Calu3 (cell line): ENCODE measurements at regions not wholly inside any gene's neighbourhood (a gene's known extent, or its start where the extent isn't known, plus 50 kb on each side); places are given as distances from the start of the nearest gene placed in this dataset.

Experiments used
- BruUV-seq: library from RNA; stranded (reverse); fragments of 400-500 nt; replicated peaks from 2 replicates; lab custom pipeline; 2021; lab: Mats Ljungman, UMichigan
- CTCF ChIA-PET: fragments of 300-600 bp; sonication (Branson Sonifier 250); formaldehyde crosslinking; loops from one replicate; lab custom pipeline; 2022; ENCODE audit warnings: antibody characterized with exemption; lab: Charles Lee
- DNase-seq: peaks from one replicate; pipeline ENCODE4 v3.0.0; 2022
- H3K27ac Mint-ChIP-seq: one replicate; pipeline ENCODE4 v1.8.0; 2022; ENCODE audit warnings: mixed read lengths; ENCODE audit not compliant: unreplicated experiment
- H3K27me3 Mint-ChIP-seq: one replicate; pipeline ENCODE4 v1.8.0; 2022; ENCODE audit warnings: mixed read lengths; ENCODE audit not compliant: unreplicated experiment
- H3K36me3 Mint-ChIP-seq: one replicate; pipeline ENCODE4 v1.8.0; 2022; ENCODE audit warnings: mild to moderate bottlenecking, moderate library complexity, mixed read lengths; ENCODE audit not compliant: insufficient read depth, unreplicated experiment
- H3K4me1 Mint-ChIP-seq: one replicate; pipeline ENCODE4 v1.8.0; 2022; ENCODE audit warnings: mild to moderate bottlenecking, low read depth, mixed read lengths; ENCODE audit not compliant: unreplicated experiment
- H3K4me3 Mint-ChIP-seq: one replicate; pipeline ENCODE4 v1.8.0; 2022; ENCODE audit warnings: mild to moderate bottlenecking, low read depth, moderate library complexity, mixed read lengths; ENCODE audit not compliant: unreplicated experiment
- H3K9me3 Mint-ChIP-seq: one replicate; pipeline ENCODE4 v1.8.0; 2022; ENCODE audit warnings: low read depth, mixed read lengths; ENCODE audit not compliant: unreplicated experiment
- intact Hi-C: fragments of 100-400 bp; cut with micrococcal nuclease; formaldehyde crosslinking; loops from one replicate; pipeline ENCODE4 v1.10.0; 2022; ENCODE audit not compliant: unreplicated experiment
- TF ChIP-seq, protein P1 (sequence below): fragments of 200-600 bp; IDR thresholded peaks from one replicate; pipeline ENCODE4 v1.8.0; 2022; ENCODE audit warnings: antibody characterized with exemption; ENCODE audit not compliant: unreplicated experiment

DNA sequence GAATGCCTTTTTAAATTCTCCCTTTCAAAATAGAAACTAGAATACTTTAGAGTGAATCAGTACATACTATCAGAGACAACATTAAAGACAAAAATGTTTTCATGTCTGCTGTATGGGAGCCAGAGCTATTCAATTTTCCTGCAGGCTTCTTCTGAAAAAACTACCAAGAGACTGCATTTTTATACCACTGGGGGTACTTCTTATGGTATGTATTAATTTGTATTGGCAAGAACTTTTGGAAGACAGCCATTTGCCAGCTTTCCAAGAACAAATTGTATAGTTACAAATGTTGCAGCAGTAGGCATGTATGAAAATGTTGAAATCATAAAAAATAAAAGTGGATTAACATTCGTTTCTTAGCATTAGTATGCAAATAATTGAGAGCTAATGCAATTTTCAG, 1010.0 kb upstream of the CADM2 start:
- Mint-ChIP-seq H3K27ac (no peak overlapping the region), H3K27me3 (no peaks in the 10 kb centered on the region), H3K4me1 (peaks cover 9% of the 10 kb centered on the region), H3K9me3 (no peaks in the 10 kb centered on the region), H3K36me3 (no peaks in the 10 kb centered on the region), H3K4me3 (no peak overlapping the region)
- CTCF ChIA-PET: no interaction called here
- no TSS peak for BruUV-seq
- intact Hi-C loops: loop anchor here (5.0 kb wide), 1 partner anchor 184 kb away; no protein-coding TSS in a partner anchor
- DNase-seq: no peak
- TF ChIP-seq, protein P1, sequence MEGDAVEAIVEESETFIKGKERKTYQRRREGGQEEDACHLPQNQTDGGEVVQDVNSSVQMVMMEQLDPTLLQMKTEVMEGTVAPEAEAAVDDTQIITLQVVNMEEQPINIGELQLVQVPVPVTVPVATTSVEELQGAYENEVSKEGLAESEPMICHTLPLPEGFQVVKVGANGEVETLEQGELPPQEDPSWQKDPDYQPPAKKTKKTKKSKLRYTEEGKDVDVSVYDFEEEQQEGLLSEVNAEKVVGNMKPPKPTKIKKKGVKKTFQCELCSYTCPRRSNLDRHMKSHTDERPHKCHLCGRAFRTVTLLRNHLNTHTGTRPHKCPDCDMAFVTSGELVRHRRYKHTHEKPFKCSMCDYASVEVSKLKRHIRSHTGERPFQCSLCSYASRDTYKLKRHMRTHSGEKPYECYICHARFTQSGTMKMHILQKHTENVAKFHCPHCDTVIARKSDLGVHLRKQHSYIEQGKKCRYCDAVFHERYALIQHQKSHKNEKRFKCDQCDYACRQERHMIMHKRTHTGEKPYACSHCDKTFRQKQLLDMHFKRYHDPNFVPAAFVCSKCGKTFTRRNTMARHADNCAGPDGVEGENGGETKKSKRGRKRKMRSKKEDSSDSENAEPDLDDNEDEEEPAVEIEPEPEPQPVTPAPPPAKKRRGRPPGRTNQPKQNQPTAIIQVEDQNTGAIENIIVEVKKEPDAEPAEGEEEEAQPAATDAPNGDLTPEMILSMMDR: no peak

DNA sequence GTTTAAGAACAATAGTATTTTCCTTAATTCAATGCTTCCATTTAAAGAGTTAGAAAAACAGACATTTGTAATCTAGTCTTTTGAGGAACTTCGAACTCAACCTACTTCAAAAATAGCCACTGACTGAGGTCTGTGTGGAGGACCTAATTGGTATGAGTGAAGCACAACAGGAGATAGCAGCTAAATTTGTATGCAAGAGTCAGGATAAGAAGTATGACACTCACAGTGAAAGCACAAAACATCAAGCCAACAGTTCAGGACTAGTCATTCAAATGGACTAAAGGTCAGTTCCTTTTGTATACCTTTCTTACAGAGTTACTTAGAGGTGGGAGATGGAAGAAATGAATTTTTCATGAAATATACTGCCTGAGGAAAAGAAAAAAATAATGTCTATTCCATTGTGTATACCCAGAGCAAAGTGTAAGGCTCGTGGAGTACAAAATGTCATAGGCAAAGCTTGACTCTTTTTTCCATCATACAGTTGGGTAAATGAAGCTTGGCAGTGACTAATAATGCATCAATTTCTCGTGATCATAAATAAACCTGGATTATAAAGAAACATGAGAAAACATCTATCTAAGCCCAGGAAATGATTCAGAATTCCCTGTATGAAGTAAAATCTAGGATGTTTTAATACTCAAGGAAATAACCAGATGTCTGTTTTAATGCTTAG, 1005.2 kb upstream of the CADM2 start:
- H3K4me3 Mint-ChIP-seq: no peak overlapping the region
- CTCF ChIA-PET: no interaction called here
- H3K27ac Mint-ChIP-seq: no peak overlapping the region
- H3K36me3 Mint-ChIP-seq: no peaks in the 10 kb centered on the region
- no peaks in the 10 kb centered on the region for H3K27me3 Mint-ChIP-seq
- BruUV-seq: no TSS peak
- DNase-seq: no peak
- intact Hi-C loops: no loop called here
- TF ChIP-seq, protein P1: no peak
- H3K9me3 Mint-ChIP-seq: no peaks in the 10 kb centered on the region
- H3K4me1 Mint-ChIP-seq: no peaks in the 10 kb centered on the region

DNA sequence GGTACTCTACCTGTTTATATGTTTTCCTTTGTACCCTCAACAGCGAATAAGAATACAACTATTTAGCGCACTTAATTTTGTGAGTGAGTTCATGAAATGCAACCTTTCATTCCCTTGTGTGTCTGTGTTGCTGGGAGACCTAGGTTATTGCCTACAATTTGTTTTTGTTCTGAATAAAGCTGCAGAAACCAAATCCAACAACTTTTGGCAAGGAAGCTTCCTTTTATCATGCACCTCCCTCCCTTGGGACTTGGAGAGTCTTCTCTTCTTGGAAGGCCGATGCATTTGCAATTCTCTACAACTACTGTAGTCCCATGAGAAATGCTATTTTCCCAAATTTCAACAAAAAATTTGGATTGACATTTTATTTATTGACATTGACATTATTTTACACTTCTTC, 1002.4 kb upstream of the CADM2 start:
- Mint-ChIP-seq H3K9me3 (no peaks in the 10 kb centered on the region), H3K27me3 (no peaks in the 10 kb centered on the region), H3K4me1 (no peaks in the 10 kb centered on the region), H3K27ac (no peak overlapping the region), H3K36me3 (no peaks in the 10 kb centered on the region), H3K4me3 (no peak overlapping the region)
- no peak for DNase-seq
- TF ChIP-seq, protein P1: no peak
- no TSS peak for BruUV-seq
- intact Hi-C loops: no loop called here
- CTCF ChIA-PET: no interaction called here

DNA sequence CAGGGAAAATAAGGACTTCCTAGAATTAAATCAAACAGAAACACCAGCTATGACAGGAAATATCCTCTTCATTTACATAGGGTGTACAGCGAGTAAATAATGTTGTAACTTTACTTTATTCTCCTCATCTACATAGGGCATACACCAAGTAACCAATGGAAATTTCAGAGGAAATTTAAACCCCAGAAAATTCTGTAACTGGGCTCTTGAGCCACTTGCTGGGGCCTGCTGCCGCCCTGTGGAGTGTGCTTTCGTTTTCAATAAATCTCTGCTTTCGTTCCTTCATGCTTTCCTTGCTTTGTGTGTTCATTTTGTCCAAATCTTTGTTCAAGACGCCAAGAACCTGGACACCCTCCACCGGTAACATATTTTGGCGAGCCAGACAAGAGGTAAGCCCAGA, 990.4 kb upstream of the CADM2 start:
- TF ChIP-seq, protein P1: no peak
- peak; percentile 17 for DNase-seq
- H3K27me3 Mint-ChIP-seq: no peaks in the 10 kb centered on the region
- H3K27ac Mint-ChIP-seq: peak overlapping the region; percentile 70
- intact Hi-C loops: no loop called here
- no peaks in the 10 kb centered on the region for H3K36me3 Mint-ChIP-seq
- H3K4me1 Mint-ChIP-seq: no peaks in the 10 kb centered on the region
- CTCF ChIA-PET: no interaction called here
- H3K4me3 Mint-ChIP-seq: peak overlapping the region; percentile 61
- peaks cover 2% of the 10 kb centered on the region for H3K9me3 Mint-ChIP-seq
- BruUV-seq: no TSS peak
